ENCODE measurements at regions not wholly inside any gene's neighbourhood (a gene's known extent, or its start where the extent isn't known, plus 50 kb on each side); places are given as distances from the start of the nearest gene placed in this dataset.

- Histone ChIP-seq H3F3A (ENCODE audit: insufficient read depth) (no peaks in the 10 kb centered on the region), H3K4me3 (ENCODE audit: insufficient read depth, low read length, poor library complexity, severe bottlenecking) (no peak overlapping the region), H3K27ac (ENCODE audit: low read depth, low read length) (no peak overlapping the region)
Observed at GRCh38 chr5:168056499-168057182, 234.8 kb upstream of the WWC1 start.

GRCh38 chr5:168057905-168058304, 233.5 kb upstream of the WWC1 start:
- Histone ChIP-seq H2AFZ (ENCODE audit: low read depth, low read length, severe bottlenecking) (no peak overlapping the region), H3F3A (ENCODE audit: insufficient read depth) (no peaks in the 10 kb centered on the region), H3K9me3 (ENCODE audit: insufficient read depth, low read length) (peaks cover 11% of the 10 kb centered on the region; the same call in 1 of the 2 replicates), H3K79me2 (ENCODE audit: insufficient read depth, low read length) (no peaks in the 10 kb centered on the region), H3K9ac (ENCODE audit: low read length) (no peak overlapping the region), H3K4me2 (ENCODE audit: low read depth, low read length, poor library complexity, severe bottlenecking) (no peak overlapping the region), H3K4me3 (ENCODE audit: insufficient read depth, low read length, poor library complexity, severe bottlenecking) (no peak overlapping the region), H3K9me2 (replicated peaks; ENCODE audit: insufficient read depth, low read length) (no peaks in the 10 kb centered on the region), H4K20me1 (ENCODE audit: low read depth, low read length) (no peaks in the 10 kb centered on the region), H3K36me3 (ENCODE audit: low read length) (no peaks in the 10 kb centered on the region), H3K27ac (ENCODE audit: low read depth, low read length) (no peak overlapping the region), H3K27me3 (ENCODE audit: low read length) (no peaks in the 10 kb centered on the region)
- TF ChIP-seq CTCF (IDR thresholded peaks at IDR 0.05; ENCODE audit: insufficient read depth, low read length, poor library complexity, severe bottlenecking) = no peak
- no peak for TF ChIP-seq EZH2phosphoT487 (conservative IDR thresholded peaks at IDR 0.05; ENCODE audit: low read length)

More at GRCh38 chr5:168056499-168057182, 234.8 kb upstream of the WWC1 start:
- Histone ChIP-seq H3K9ac (ENCODE audit: low read length) (no peak overlapping the region), H2AFZ (ENCODE audit: low read depth, low read length, severe bottlenecking) (no peak overlapping the region), H3K79me2 (ENCODE audit: insufficient read depth, low read length) (no peaks in the 10 kb centered on the region), H3K9me3 (ENCODE audit: insufficient read depth, low read length) (peaks cover 11% of the 10 kb centered on the region; the same call in 1 of the 2 replicates), H3K36me3 (ENCODE audit: low read length) (no peaks in the 10 kb centered on the region), H3K4me2 (ENCODE audit: low read depth, low read length, poor library complexity, severe bottlenecking) (no peak overlapping the region), H3K27me3 (ENCODE audit: low read length) (no peaks in the 10 kb centered on the region), H3K9me2 (replicated peaks; ENCODE audit: insufficient read depth, low read length) (no peaks in the 10 kb centered on the region), H4K20me1 (ENCODE audit: low read depth, low read length) (no peaks in the 10 kb centered on the region)
- TF ChIP-seq EZH2phosphoT487 (conservative IDR thresholded peaks at IDR 0.05; ENCODE audit: low read length) = no peak
- no peak for TF ChIP-seq CTCF (IDR thresholded peaks at IDR 0.05; ENCODE audit: insufficient read depth, low read length, poor library complexity, severe bottlenecking)

- Histone ChIP-seq H3K4me2 (ENCODE audit: low read depth, low read length, poor library complexity, severe bottlenecking) (no peak overlapping the region), H3F3A (ENCODE audit: insufficient read depth) (no peaks in the 10 kb centered on the region), H3K9me3 (ENCODE audit: insufficient read depth, low read length) (peaks cover 11% of the 10 kb centered on the region; the same call in 1 of the 2 replicates), H3K79me2 (ENCODE audit: insufficient read depth, low read length) (no peaks in the 10 kb centered on the region), H3K4me3 (ENCODE audit: insufficient read depth, low read length, poor library complexity, severe bottlenecking) (no peak overlapping the region), H3K9me2 (replicated peaks; ENCODE audit: insufficient read depth, low read length) (no peaks in the 10 kb centered on the region), H3K9ac (ENCODE audit: low read length) (no peak overlapping the region), H2AFZ (ENCODE audit: low read depth, low read length, severe bottlenecking) (no peak overlapping the region), H4K20me1 (ENCODE audit: low read depth, low read length) (no peaks in the 10 kb centered on the region), H3K27ac (ENCODE audit: low read depth, low read length) (no peak overlapping the region), H3K36me3 (ENCODE audit: low read length) (no peaks in the 10 kb centered on the region), H3K27me3 (ENCODE audit: low read length) (no peaks in the 10 kb centered on the region)
- TF ChIP-seq CTCF (IDR thresholded peaks at IDR 0.05; ENCODE audit: insufficient read depth, low read length, poor library complexity, severe bottlenecking) = no peak
- no peak for TF ChIP-seq EZH2phosphoT487 (conservative IDR thresholded peaks at IDR 0.05; ENCODE audit: low read length)
Observed at GRCh38 chr5:168059131-168059530, 232.3 kb upstream of the WWC1 start.

Data from SU-DHL-6 (cell line).